ENCODE measurements at regions not wholly inside any gene's neighbourhood (a gene's known extent, or its start where the extent isn't known, plus 50 kb on each side); places are given as distances from the start of the nearest gene placed in this dataset.

- TF ChIP-seq CTCF (IDR thresholded peaks at IDR 0.05) (no peak), POLR2AphosphoS5 (IDR thresholded peaks at IDR 0.05; ENCODE audit: insufficient read depth in 1 of 2, low read depth in 1 of 2) (no peak), POLR2A (IDR thresholded peaks at IDR 0.05) (no peak)
Observed at GRCh38 chr12:94743174-94743573, 92.8 kb upstream of the TMCC3 start.
